CD14-positive monocyte (primary cell): ENCODE measurements at regions not wholly inside any gene's neighbourhood (a gene's known extent, or its start where the extent isn't known, plus 50 kb on each side); places are given as distances from the start of the nearest gene placed in this dataset.

Source experiments
- DNase-seq, 3 donors: peaks; one replicate each; pipeline ENCODE4 v3.0.0-alpha.2; 2011 to 2022
- H2AFZ ChIP-seq: 2 replicates; pipeline ENCODE4 v1.6.0; 2012; ENCODE audit warnings: mild to moderate bottlenecking, low read depth, low read length, inconsistent platforms; ENCODE audit not compliant: insufficient read depth, poor library complexity, severe bottlenecking
- H3K27ac ChIP-seq, 2 donors: 1 replicate in 1 of 2; 2 replicates in 1 of 2; pipeline ENCODE4 v1.5.1; 2012 to 2013; ENCODE audit warnings: low read length in 2 of 2, control low read depth in 1 of 2, inconsistent platforms in 1 of 2, low read depth in 1 of 2, mild to moderate bottlenecking in 1 of 2
- H3K27me3 ChIP-seq, 2 donors: one replicate each; pipeline versions ENCODE4 v1.6.0 to v1.6.1; 2011 to 2013; ENCODE audit warnings: low read length in 2 of 2; ENCODE audit not compliant: control insufficient read depth in 2 of 2, insufficient read depth in 2 of 2
- H3K36me3 ChIP-seq, 2 donors: replicated peaks in 1 of 2; 1 replicate in 1 of 2; 2 replicates in 1 of 2; pipeline versions ENCODE4 v1.5.1 to v1.6.1; 2012 to 2013; ENCODE audit warnings: low read length in 2 of 2, control low read depth in 1 of 2, inconsistent platforms in 1 of 2, mild to moderate bottlenecking in 1 of 2; ENCODE audit not compliant: insufficient read depth in 2 of 2, control insufficient read depth in 1 of 2
- H3K4me1 ChIP-seq, 2 donors: 1 replicate in 1 of 2; 2 replicates in 1 of 2; pipeline versions ENCODE4 v1.5.1 to v1.6.1; 2012 to 2013; ENCODE audit warnings: low read length in 2 of 2, control low read depth in 1 of 2, inconsistent platforms in 1 of 2, mild to moderate bottlenecking in 1 of 2, moderate library complexity in 1 of 2; ENCODE audit not compliant: insufficient read depth in 2 of 2, control insufficient read depth in 1 of 2
- H3K4me2 ChIP-seq: replicated peaks from 2 replicates; pipeline ENCODE3; 2012; ENCODE audit warnings: low read length, moderate library complexity, mild to moderate bottlenecking; ENCODE audit not compliant: poor library complexity, severe bottlenecking; ENCODE audit errors: extremely low read depth
- H3K4me3 ChIP-seq, 3 experiments: fragments of 200-600 bp in 1 of 3; sonication (generic) in 1 of 3; replicated peaks in 1 of 3; 1 replicate in 2 of 3; 2 replicates in 1 of 3; pipeline ENCODE4 v1.5.1; 2011 to 2013; ENCODE audit warnings: low read length in 3 of 3, mild to moderate bottlenecking in 3 of 3, control low read depth in 2 of 3, low read depth in 2 of 3, inconsistent platforms in 1 of 3, moderate library complexity in 1 of 3
- H3K79me2 ChIP-seq: 2 replicates; pipeline ENCODE4 v1.6.0; 2012; ENCODE audit warnings: mild to moderate bottlenecking, control low read depth, inconsistent platforms, low read length, moderate library complexity; ENCODE audit not compliant: insufficient read depth
- H3K9ac ChIP-seq: 2 replicates; pipeline ENCODE4 v1.6.0; 2017; ENCODE audit warnings: low read length, mild to moderate bottlenecking; ENCODE audit not compliant: insufficient read depth, poor library complexity, severe bottlenecking
- H3K9me3 ChIP-seq, 2 donors: replicated peaks in 1 of 2; 1 replicate in 1 of 2; 2 replicates in 1 of 2; pipeline versions ENCODE4 v1.5.1 to v1.6.1; 2012 to 2013; ENCODE audit warnings: low read length in 2 of 2, control low read depth in 1 of 2; ENCODE audit not compliant: control insufficient read depth in 1 of 2, insufficient read depth in 1 of 2
- H4K20me1 ChIP-seq: 2 replicates; pipeline ENCODE4 v1.6.0; 2012; ENCODE audit warnings: mild to moderate bottlenecking, low read length, control low read depth, moderate library complexity; ENCODE audit not compliant: insufficient read depth
- H3K27ac Mint-ChIP-seq, 7 donors: one replicate each; pipeline ENCODE4 v1.8.0; 2020; ENCODE audit warnings: mild to moderate bottlenecking in 7 of 7, mixed read lengths in 7 of 7, moderate library complexity in 6 of 7, inconsistent platforms in 2 of 7
- H3K27me3 Mint-ChIP-seq, 3 donors: one replicate each; pipeline ENCODE4 v1.8.0; 2021 to 2022; ENCODE audit warnings: low read depth in 3 of 3, mild to moderate bottlenecking in 3 of 3, mixed read lengths in 3 of 3, moderate library complexity in 3 of 3, inconsistent platforms in 1 of 3
- H3K36me3 Mint-ChIP-seq, 2 donors: one replicate each; pipeline ENCODE4 v1.8.0; 2020; ENCODE audit warnings: mixed read lengths in 2 of 2, inconsistent platforms in 1 of 2, mild to moderate bottlenecking in 1 of 2
- H3K4me1 Mint-ChIP-seq: one replicate; pipeline ENCODE4 v1.8.0; 2020; ENCODE audit warnings: mild to moderate bottlenecking, mixed read lengths
- H3K4me3 Mint-ChIP-seq, 2 donors: one replicate each; pipeline ENCODE4 v1.8.0; 2020; ENCODE audit warnings: mild to moderate bottlenecking in 2 of 2, mixed read lengths in 2 of 2, moderate library complexity in 1 of 2
- H3K9me3 Mint-ChIP-seq, 7 donors: one replicate each; pipeline ENCODE4 v1.8.0; 2020 to 2022; ENCODE audit warnings: mixed read lengths in 7 of 7, mild to moderate bottlenecking in 6 of 7, moderate library complexity in 6 of 7, inconsistent platforms in 2 of 7
- CTCF ChIP-seq: fragments of 200-600 bp; IDR thresholded peaks from one replicate; pipeline ENCODE4 v1.8.0; 2022; ENCODE audit warnings: antibody characterized with exemption, mild to moderate bottlenecking
- WGBS: methylation state at CpG from one replicate; pipeline ENCODE4 v1.1.5; 2013; ENCODE audit warnings: missing lambda C conversion rate; ENCODE audit not compliant: insufficient coverage; 5-methylcytosine and 5-hydroxymethylcytosine counted together
- intact Hi-C, 2 donors: fragments of 100-400 bp; cut with micrococcal nuclease; formaldehyde crosslinking; loops; one replicate each; pipeline versions ENCODE4 v1.15.0 to v1.15.1; 2023

- Mint-ChIP-seq H3K4me1 (peaks cover 11% of the 10 kb centered on the region), H3K27ac (peak overlapping the region in 1 of 7 donors; percentile 58), H3K4me3 (no peak overlapping the region), H3K9me3 (no peaks in the 10 kb centered on the region), H3K36me3 (no peaks in the 10 kb centered on the region), H3K27me3 (peaks cover 2 to 4% (median 2%) of the 10 kb centered on the region in 3 donors)
- TF ChIP-seq CTCF: no peak
- H4K20me1 ChIP-seq: no peaks in the 10 kb centered on the region
- no peak overlapping the region for H3K4me2 ChIP-seq
- no peaks in the 10 kb centered on the region for H3K9me3 ChIP-seq
- H3K27ac ChIP-seq: no peak overlapping the region
- H2AFZ ChIP-seq: no peak overlapping the region
- no peak overlapping the region for H3K9ac ChIP-seq
- no peak for DNase-seq
- no peaks in the 10 kb centered on the region for H3K79me2 ChIP-seq
- no peaks in the 10 kb centered on the region for H3K4me1 ChIP-seq
- intact Hi-C loops: no loop called here
- no peaks in the 10 kb centered on the region for H3K36me3 ChIP-seq
- H3K4me3 ChIP-seq: no peak overlapping the region
- no CpG with 5 or more reads among the region's 5 CpGs for WGBS
- H3K27me3 ChIP-seq: no peaks in the 10 kb centered on the region
Measured at GRCh38 chr9:88196142-88196790, 58.0 kb upstream of the SPATA31C2 start.

- H3K36me3 ChIP-seq: no peaks in the 10 kb centered on the region
- no peak overlapping the region for H2AFZ ChIP-seq
- no peaks in the 10 kb centered on the region for H3K9me3 ChIP-seq
- no peak overlapping the region for H3K27ac ChIP-seq
- no peaks in the 10 kb centered on the region for H3K4me1 ChIP-seq
- H4K20me1 ChIP-seq: no peaks in the 10 kb centered on the region
- no peaks in the 10 kb centered on the region for H3K79me2 ChIP-seq
- no peak for TF ChIP-seq CTCF
- no peak for DNase-seq
- intact Hi-C loops: no loop called here
- no peak overlapping the region for H3K4me3 ChIP-seq
- H3K4me2 ChIP-seq: no peak overlapping the region
- peaks cover 0 to 6% (median 0%) of the 10 kb centered on the region in 7 donors for H3K9me3 Mint-ChIP-seq
- 89% methylated on average over 3 of the region's 6 CpGs for WGBS
- H3K36me3 Mint-ChIP-seq: no peaks in the 10 kb centered on the region
- H3K27ac Mint-ChIP-seq: no peak overlapping the region
- H3K27me3 ChIP-seq: no peaks in the 10 kb centered on the region
- peaks cover 2 to 5% (median 4%) of the 10 kb centered on the region in 3 donors for H3K27me3 Mint-ChIP-seq
- H3K9ac ChIP-seq: no peak overlapping the region
- peaks cover 11% of the 10 kb centered on the region for H3K4me1 Mint-ChIP-seq
- no peak overlapping the region for H3K4me3 Mint-ChIP-seq
Measured at GRCh38 chr9:88193766-88194165, 55.5 kb upstream of the SPATA31C2 start.
